ENCODE measurements at regions not wholly inside any gene's neighbourhood (a gene's known extent, or its start where the extent isn't known, plus 50 kb on each side); places are given as distances from the start of the nearest gene placed in this dataset.

DNA sequence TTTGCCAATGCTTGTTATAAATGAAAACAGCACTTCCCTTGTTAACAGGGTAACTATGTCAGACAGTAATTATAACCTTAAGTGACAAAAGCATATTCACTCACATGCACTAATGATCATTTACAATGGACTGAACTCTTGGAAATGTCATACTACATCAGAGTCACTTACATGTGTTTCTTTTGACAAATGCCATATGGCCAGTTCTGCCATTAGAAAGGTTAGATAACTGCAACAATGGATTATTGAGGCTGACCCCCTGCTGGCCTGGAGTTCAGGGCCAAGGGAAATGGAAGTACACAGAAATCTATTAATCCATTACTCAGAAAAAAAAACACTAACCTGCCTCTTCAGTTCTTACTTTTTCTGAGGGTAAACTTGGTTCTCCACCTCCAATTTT, 313.4 kb downstream of the CNTN3 start:
- Mint-ChIP-seq H3K27me3 (ENCODE audit: low read depth in 3 of 3) (no peaks in the 10 kb centered on the region), H3K9me3 (peaks cover 0 to 7% (median 5%) of the 10 kb centered on the region in 7 donors), H3K36me3 (no peaks in the 10 kb centered on the region), H3K4me3 (no peak overlapping the region), H3K4me1 (no peaks in the 10 kb centered on the region), H3K27ac (no peak overlapping the region)
- Histone ChIP-seq H3K9me3 (replicated peaks in 1 of 2; ENCODE audit: control insufficient read depth in 1 of 2, insufficient read depth in 1 of 2, low read length in 2 of 2) (peaks cover 0 to 6% of the 10 kb centered on the region in 2 donors), H3K79me2 (ENCODE audit: insufficient read depth, low read length) (no peaks in the 10 kb centered on the region), H4K20me1 (ENCODE audit: insufficient read depth, low read length) (no peaks in the 10 kb centered on the region), H3K27me3 (ENCODE audit: control insufficient read depth in 2 of 2, insufficient read depth in 2 of 2, low read length in 2 of 2) (no peaks in the 10 kb centered on the region), H3K36me3 (replicated peaks in 1 of 2; ENCODE audit: control insufficient read depth in 1 of 2, insufficient read depth in 2 of 2, low read length in 2 of 2) (no peaks in the 10 kb centered on the region), H2AFZ (ENCODE audit: insufficient read depth, low read depth, low read length, poor library complexity, severe bottlenecking) (no peak overlapping the region), H3K27ac (ENCODE audit: low read depth in 1 of 2, low read length in 2 of 2) (no peak overlapping the region), H3K4me3 (replicated peaks in 1 of 3; ENCODE audit: low read depth in 2 of 3, low read length in 3 of 3) (no peak overlapping the region), H3K9ac (ENCODE audit: insufficient read depth, low read length, poor library complexity, severe bottlenecking) (no peak overlapping the region), H3K4me2 (replicated peaks; ENCODE audit: extremely low read depth, low read length, poor library complexity, severe bottlenecking) (no peak overlapping the region), H3K4me1 (ENCODE audit: control insufficient read depth in 1 of 2, insufficient read depth in 2 of 2, low read length in 2 of 2) (no peaks in the 10 kb centered on the region)
- intact Hi-C loops (cut with micrococcal nuclease) = no loop called here
- DNase-seq = no peak
- TF ChIP-seq, protein P1, sequence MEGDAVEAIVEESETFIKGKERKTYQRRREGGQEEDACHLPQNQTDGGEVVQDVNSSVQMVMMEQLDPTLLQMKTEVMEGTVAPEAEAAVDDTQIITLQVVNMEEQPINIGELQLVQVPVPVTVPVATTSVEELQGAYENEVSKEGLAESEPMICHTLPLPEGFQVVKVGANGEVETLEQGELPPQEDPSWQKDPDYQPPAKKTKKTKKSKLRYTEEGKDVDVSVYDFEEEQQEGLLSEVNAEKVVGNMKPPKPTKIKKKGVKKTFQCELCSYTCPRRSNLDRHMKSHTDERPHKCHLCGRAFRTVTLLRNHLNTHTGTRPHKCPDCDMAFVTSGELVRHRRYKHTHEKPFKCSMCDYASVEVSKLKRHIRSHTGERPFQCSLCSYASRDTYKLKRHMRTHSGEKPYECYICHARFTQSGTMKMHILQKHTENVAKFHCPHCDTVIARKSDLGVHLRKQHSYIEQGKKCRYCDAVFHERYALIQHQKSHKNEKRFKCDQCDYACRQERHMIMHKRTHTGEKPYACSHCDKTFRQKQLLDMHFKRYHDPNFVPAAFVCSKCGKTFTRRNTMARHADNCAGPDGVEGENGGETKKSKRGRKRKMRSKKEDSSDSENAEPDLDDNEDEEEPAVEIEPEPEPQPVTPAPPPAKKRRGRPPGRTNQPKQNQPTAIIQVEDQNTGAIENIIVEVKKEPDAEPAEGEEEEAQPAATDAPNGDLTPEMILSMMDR (IDR thresholded peaks at IDR 0.05) = no peak

DNA sequence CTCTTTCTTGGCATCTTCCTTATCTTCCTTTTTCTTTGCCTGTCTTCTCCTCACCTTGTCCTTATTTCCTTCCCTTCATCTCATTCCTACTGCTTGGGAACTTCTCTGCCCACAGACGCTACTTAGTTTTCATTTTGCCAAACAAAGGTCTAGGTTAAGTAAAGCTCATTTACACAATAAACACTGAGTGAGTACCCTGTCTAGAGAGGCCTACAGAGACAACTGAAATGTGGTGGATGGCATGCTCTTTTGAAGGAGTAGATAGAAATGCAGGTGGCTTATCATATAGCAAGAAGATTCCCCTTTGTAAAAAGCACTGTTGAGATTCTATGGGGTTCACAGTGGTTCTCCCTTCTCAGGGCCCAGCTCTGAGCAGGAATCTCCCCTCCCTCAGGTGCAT, 319.0 kb downstream of the CNTN3 start:
- TF ChIP-seq, protein P1 (IDR thresholded peaks at IDR 0.05) = no peak
- Mint-ChIP-seq H3K27ac (no peak overlapping the region), H3K27me3 (ENCODE audit: low read depth in 3 of 3) (peaks cover 0 to 1% (median 0%) of the 10 kb centered on the region in 3 donors), H3K36me3 (no peaks in the 10 kb centered on the region), H3K4me1 (no peaks in the 10 kb centered on the region), H3K9me3 (peaks cover 0 to 12% (median 7%) of the 10 kb centered on the region in 7 donors), H3K4me3 (no peak overlapping the region)
- Histone ChIP-seq H4K20me1 (ENCODE audit: insufficient read depth, low read length) (no peaks in the 10 kb centered on the region), H3K27ac (ENCODE audit: low read depth in 1 of 2, low read length in 2 of 2) (no peak overlapping the region), H3K27me3 (ENCODE audit: control insufficient read depth in 2 of 2, insufficient read depth in 2 of 2, low read length in 2 of 2) (no peaks in the 10 kb centered on the region), H3K4me2 (replicated peaks; ENCODE audit: extremely low read depth, low read length, poor library complexity, severe bottlenecking) (no peak overlapping the region), H3K36me3 (replicated peaks in 1 of 2; ENCODE audit: control insufficient read depth in 1 of 2, insufficient read depth in 2 of 2, low read length in 2 of 2) (no peaks in the 10 kb centered on the region), H3K9me3 (replicated peaks in 1 of 2; ENCODE audit: control insufficient read depth in 1 of 2, insufficient read depth in 1 of 2, low read length in 2 of 2) (peaks cover 0 to 15% of the 10 kb centered on the region in 2 donors), H3K4me3 (replicated peaks in 1 of 3; ENCODE audit: low read depth in 2 of 3, low read length in 3 of 3) (no peak overlapping the region), H3K4me1 (ENCODE audit: control insufficient read depth in 1 of 2, insufficient read depth in 2 of 2, low read length in 2 of 2) (no peaks in the 10 kb centered on the region), H2AFZ (ENCODE audit: insufficient read depth, low read depth, low read length, poor library complexity, severe bottlenecking) (no peak overlapping the region), H3K79me2 (ENCODE audit: insufficient read depth, low read length) (no peaks in the 10 kb centered on the region), H3K9ac (ENCODE audit: insufficient read depth, low read length, poor library complexity, severe bottlenecking) (no peak overlapping the region)
- 100% methylated on average over 1 of the region's 1 CpG for WGBS (ENCODE audit: insufficient coverage)
- intact Hi-C loops (cut with micrococcal nuclease) = no loop called here
- no peak for DNase-seq

Measured in CD14-positive monocyte (primary cell).